ENCODE measurements at regions not wholly inside any gene's neighbourhood (a gene's known extent, or its start where the extent isn't known, plus 50 kb on each side); places are given as distances from the start of the nearest gene placed in this dataset.
"Not testable (repeated sequence)": the region's sequence is repeated elsewhere in the genome, so short reads cannot be mapped to it uniquely, and the experiment has no call there.

- DNase-seq: no peak
Observed at GRCh38 chr10:21403256-21404015, 122.0 kb downstream of the SKIDA1 start.

GRCh38 chr10:21402606-21403083 lies 122.8 kb downstream of the SKIDA1 start:
- DNase-seq: no peak

- DNase-seq: no peak
Observed at GRCh38 chr10:21401196-21401595, 124.3 kb downstream of the SKIDA1 start.

GRCh38 chr10:21399392-21400035 lies 126.0 kb downstream of the SKIDA1 start:
- no peak for DNase-seq

GRCh38 chr10:21398563-21399231 lies 126.8 kb downstream of the SKIDA1 start:
- no peak for DNase-seq

- no peak for DNase-seq
Observed at GRCh38 chr10:21396889-21397288, 128.6 kb downstream of the SKIDA1 start.

- no peak for DNase-seq
Observed at GRCh38 chr10:21393931-21394330, 131.6 kb downstream of the SKIDA1 start.

GRCh38 chr10:21388589-21388988 lies 136.9 kb downstream of the SKIDA1 start:
- DNase-seq: no peak

- DNase-seq: no peak
Observed at GRCh38 chr10:21387868-21388267, 137.6 kb downstream of the SKIDA1 start.

- DNase-seq: no peak
Observed at GRCh38 chr10:21385996-21386585, 139.4 kb downstream of the SKIDA1 start.

GRCh38 chr10:21385536-21385935 lies 139.9 kb downstream of the SKIDA1 start:
- no peak for DNase-seq

- DNase-seq: no peak
Observed at GRCh38 chr10:21379143-21379542, 146.3 kb downstream of the SKIDA1 start.

GRCh38 chr10:21375274-21375673 lies 150.2 kb downstream of the SKIDA1 start:
- DNase-seq: not testable (repeated sequence)

GRCh38 chr10:21373881-21374280 lies 151.6 kb downstream of the SKIDA1 start:
- DNase-seq: not testable (repeated sequence)

GRCh38 chr10:21372651-21373410 lies 152.7 kb downstream of the SKIDA1 start:
- DNase-seq: no peak

GRCh38 chr10:21369697-21370096 lies 155.8 kb downstream of the SKIDA1 start:
- DNase-seq: no peak

GRCh38 chr10:21368728-21369425 lies 156.6 kb downstream of the SKIDA1 start:
- no peak for DNase-seq

GRCh38 chr10:21368022-21368582 lies 157.4 kb downstream of the SKIDA1 start:
- DNase-seq: no peak

- DNase-seq: not testable (repeated sequence)
Observed at GRCh38 chr10:21366108-21366507, 159.4 kb downstream of the SKIDA1 start.

GRCh38 chr10:21364196-21365114 lies 161.0 kb downstream of the SKIDA1 start:
- no peak for DNase-seq

- DNase-seq: no peak
Observed at GRCh38 chr10:21363731-21364104, 161.8 kb downstream of the SKIDA1 start.

Data from NCI-H524 (cell line).